Osteoblast (primary cell): ENCODE measurements at regions not wholly inside any gene's neighbourhood (a gene's known extent, or its start where the extent isn't known, plus 50 kb on each side); places are given as distances from the start of the nearest gene placed in this dataset.

Experiments used
- DNase-seq: peaks from one replicate; pipeline ENCODE4 v3.0.0; 2011; ENCODE audit warnings: low spot score, mixed read lengths; ENCODE audit not compliant: insufficient read length; ENCODE audit errors: missing footprints
- H2AFZ ChIP-seq: 2 replicates; pipeline ENCODE4 v1.6.0; 2011; ENCODE audit warnings: mild to moderate bottlenecking, low read length
- H3K27ac ChIP-seq: 2 replicates; pipeline ENCODE4 v1.5.1; 2011; ENCODE audit warnings: mild to moderate bottlenecking, low read depth, low read length, moderate library complexity
- H3K27me3 ChIP-seq: 2 replicates; pipeline ENCODE4 v1.6.0; 2012; ENCODE audit warnings: mild to moderate bottlenecking, control low read depth, inconsistent platforms, low read length, moderate library complexity; ENCODE audit not compliant: insufficient read depth
- H3K36me3 ChIP-seq: 2 replicates; pipeline ENCODE4 v1.5.1; 2011; ENCODE audit warnings: mild to moderate bottlenecking, low read length, control low read depth, moderate library complexity; ENCODE audit not compliant: insufficient read depth
- H3K4me1 ChIP-seq: 2 replicates; pipeline ENCODE4 v1.5.1; 2011; ENCODE audit warnings: mild to moderate bottlenecking, low read length, control low read depth, moderate library complexity; ENCODE audit not compliant: insufficient read depth
- H3K4me2 ChIP-seq: 2 replicates; pipeline ENCODE4 v1.6.0; 2011; ENCODE audit warnings: mild to moderate bottlenecking, low read length; ENCODE audit not compliant: insufficient read depth
- H3K4me3 ChIP-seq: fragments of 200-600 bp; sonication (generic); 3 replicates; pipeline ENCODE4 v1.5.1; 2012; ENCODE audit warnings: mild to moderate bottlenecking, low read length, inconsistent platforms; ENCODE audit not compliant: insufficient read depth
- H3K79me2 ChIP-seq: 2 replicates; pipeline ENCODE4 v1.6.0; 2012; ENCODE audit warnings: mild to moderate bottlenecking, low read length, control low read depth, inconsistent platforms; ENCODE audit not compliant: insufficient read depth
- H3K9me3 ChIP-seq: 2 replicates; pipeline ENCODE4 v1.5.1; 2011; ENCODE audit warnings: low read depth, low read length, control low read depth
- H4K20me1 ChIP-seq: 2 replicates; pipeline ENCODE4 v1.6.0; 2012; ENCODE audit warnings: mild to moderate bottlenecking, low read length, control low read depth; ENCODE audit not compliant: insufficient read depth
- TF ChIP-seq, protein P1 (sequence below): IDR thresholded peaks from 2 replicates; pipeline ENCODE4 v1.5.1; 2011; ENCODE audit warnings: mild to moderate bottlenecking, low read depth, low read length, moderate library complexity; ENCODE audit errors: extremely low read depth

DNA sequence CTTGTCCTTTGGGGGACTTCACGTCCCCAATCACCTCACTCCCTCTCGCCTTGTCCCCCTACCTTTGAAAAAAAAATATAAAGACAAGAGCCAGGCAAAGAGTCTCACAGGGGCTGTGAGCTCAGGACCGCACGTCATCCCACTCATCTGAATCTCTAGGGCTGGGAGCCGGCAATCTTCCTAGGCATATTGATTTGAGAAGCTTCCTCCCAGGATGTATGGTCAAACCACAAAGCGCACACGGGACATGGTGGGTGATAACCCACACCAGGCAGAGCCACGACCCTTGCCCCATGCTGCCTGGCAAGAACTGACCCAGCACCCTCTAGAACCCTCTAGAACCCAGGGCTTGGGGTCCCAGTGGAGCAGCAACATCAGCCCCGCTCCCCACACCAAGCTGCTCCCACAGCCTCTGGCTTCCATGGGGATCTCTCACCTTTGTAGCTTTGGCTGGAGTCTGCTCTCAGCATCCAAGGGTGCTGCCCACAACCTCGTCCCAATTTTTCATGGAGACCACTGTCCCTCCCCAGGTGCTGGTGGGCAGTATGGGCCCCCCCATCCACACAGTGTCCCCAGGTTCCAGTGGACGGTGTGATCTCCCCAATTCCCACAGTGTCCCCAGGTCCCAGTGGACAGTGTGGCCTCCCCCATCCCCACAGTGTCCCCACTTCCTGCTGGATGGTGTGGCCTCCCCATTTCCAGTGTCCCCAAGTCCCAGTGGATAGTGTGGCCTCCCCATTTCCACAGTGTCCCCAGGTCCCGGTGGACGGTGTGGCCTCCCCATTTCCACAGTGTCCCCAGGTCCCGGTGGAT, 85.2 kb upstream of the FGF3 start:
- H3K4me1 ChIP-seq: no peaks in the 10 kb centered on the region

DNA sequence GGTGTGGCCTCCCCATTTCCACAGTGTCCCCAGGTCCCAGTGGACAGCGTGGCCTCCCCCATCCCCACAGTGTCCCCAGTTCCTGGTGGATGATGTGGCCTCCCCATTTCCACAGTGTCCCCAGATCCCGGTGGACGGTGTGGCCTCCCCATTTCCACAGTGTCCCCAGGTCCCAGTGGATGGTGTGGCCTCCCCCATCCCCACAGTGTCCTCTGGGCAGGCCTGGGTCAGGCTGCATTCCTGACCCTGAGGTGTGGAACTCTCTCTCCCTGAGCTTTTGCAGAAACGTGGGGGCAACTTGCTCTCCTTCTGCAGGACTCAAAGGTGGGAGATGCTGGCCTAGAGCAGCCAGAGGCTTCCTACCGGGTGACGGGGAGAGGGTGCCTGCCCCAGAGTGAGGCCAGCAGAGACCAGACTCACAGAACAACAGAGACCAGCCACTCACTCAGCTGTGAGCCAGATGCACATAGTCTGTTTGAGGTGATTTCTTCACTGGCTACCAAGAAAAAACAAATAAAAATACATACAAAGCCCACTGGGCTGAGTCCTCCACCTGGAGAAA, 85.8 kb upstream of the FGF3 start:
- TF ChIP-seq, protein P1, sequence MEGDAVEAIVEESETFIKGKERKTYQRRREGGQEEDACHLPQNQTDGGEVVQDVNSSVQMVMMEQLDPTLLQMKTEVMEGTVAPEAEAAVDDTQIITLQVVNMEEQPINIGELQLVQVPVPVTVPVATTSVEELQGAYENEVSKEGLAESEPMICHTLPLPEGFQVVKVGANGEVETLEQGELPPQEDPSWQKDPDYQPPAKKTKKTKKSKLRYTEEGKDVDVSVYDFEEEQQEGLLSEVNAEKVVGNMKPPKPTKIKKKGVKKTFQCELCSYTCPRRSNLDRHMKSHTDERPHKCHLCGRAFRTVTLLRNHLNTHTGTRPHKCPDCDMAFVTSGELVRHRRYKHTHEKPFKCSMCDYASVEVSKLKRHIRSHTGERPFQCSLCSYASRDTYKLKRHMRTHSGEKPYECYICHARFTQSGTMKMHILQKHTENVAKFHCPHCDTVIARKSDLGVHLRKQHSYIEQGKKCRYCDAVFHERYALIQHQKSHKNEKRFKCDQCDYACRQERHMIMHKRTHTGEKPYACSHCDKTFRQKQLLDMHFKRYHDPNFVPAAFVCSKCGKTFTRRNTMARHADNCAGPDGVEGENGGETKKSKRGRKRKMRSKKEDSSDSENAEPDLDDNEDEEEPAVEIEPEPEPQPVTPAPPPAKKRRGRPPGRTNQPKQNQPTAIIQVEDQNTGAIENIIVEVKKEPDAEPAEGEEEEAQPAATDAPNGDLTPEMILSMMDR: no peak
- H3K4me2 ChIP-seq: no peak overlapping the region
- DNase-seq: peak; percentile 46
- H4K20me1 ChIP-seq: no peaks in the 10 kb centered on the region
- no peak overlapping the region for H3K27ac ChIP-seq
- no peaks in the 10 kb centered on the region for H3K36me3 ChIP-seq
- H3K79me2 ChIP-seq: no peaks in the 10 kb centered on the region
- no peaks in the 10 kb centered on the region for H3K4me1 ChIP-seq
- no peak overlapping the region for H3K4me3 ChIP-seq
- H3K9me3 ChIP-seq: no peaks in the 10 kb centered on the region
- no peak overlapping the region for H2AFZ ChIP-seq
- H3K27me3 ChIP-seq: peaks cover 36% of the 10 kb centered on the region

More for the DNA sequence above, 85.2 kb upstream of the FGF3 start:
- TF ChIP-seq, protein P1: no peak
- H2AFZ ChIP-seq: no peak overlapping the region
- H3K79me2 ChIP-seq: no peaks in the 10 kb centered on the region
- H3K4me3 ChIP-seq: no peak overlapping the region
- no peaks in the 10 kb centered on the region for H3K36me3 ChIP-seq
- DNase-seq: peak; percentile 25
- H3K4me2 ChIP-seq: no peak overlapping the region
- no peaks in the 10 kb centered on the region for H3K9me3 ChIP-seq
- peaks cover 29% of the 10 kb centered on the region for H3K27me3 ChIP-seq
- no peak overlapping the region for H3K27ac ChIP-seq
- no peaks in the 10 kb centered on the region for H4K20me1 ChIP-seq

DNA sequence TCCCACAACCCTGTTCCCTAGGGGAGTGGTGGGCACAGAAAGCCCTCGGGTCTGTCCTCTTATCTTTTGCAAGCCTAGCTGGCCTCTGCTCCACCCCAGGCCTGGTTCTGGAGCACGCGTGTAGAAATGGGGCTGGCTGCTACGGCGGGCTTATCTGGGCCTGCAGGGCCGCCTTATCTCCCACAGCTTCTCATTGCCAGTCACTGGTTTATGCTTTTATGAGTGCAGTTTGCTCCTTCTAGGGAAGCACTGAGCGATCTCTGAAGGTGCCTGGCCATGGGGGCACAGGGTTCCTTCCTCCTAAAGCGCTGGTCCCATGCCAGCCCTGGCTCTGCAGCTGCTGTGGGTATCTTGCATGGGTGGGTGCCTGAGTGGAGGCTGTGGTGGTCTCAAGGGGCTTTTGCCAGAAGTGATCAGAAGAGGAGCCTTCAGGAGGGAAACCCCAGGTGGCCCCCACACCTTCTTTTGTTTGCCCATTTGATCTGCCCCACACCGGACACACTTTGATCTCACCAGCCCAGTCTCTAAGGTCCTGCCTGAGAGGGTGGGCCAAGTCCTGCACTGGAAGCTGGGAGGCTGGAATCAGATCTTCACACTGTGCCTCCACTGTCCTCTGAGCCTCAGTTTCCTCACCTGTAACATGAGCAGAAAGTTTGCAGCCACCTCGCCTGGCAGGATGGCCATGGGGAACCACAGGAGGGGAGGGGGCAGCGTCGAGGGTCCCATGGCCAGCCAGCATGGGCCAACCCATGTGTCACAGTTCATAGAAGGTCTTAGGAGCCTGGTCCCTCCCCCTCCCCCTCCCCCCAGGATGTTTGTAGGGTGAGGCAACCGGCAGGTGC, 86.6 kb upstream of the FGF3 start:
- no peak overlapping the region for H3K4me2 ChIP-seq
- TF ChIP-seq, protein P1: no peak
- H3K9me3 ChIP-seq: no peaks in the 10 kb centered on the region
- no peak overlapping the region for H3K4me3 ChIP-seq
- H3K27ac ChIP-seq: no peak overlapping the region
- H2AFZ ChIP-seq: no peak overlapping the region
- no peaks in the 10 kb centered on the region for H3K36me3 ChIP-seq
- DNase-seq: peak; percentile 67
- H3K4me1 ChIP-seq: no peaks in the 10 kb centered on the region
- H3K79me2 ChIP-seq: no peaks in the 10 kb centered on the region
- no peaks in the 10 kb centered on the region for H4K20me1 ChIP-seq
- peaks cover 36% of the 10 kb centered on the region for H3K27me3 ChIP-seq
